Vagina (tissue), 2 donors: ENCODE measurements at regions not wholly inside any gene's neighbourhood (a gene's known extent, or its start where the extent isn't known, plus 50 kb on each side); places are given as distances from the start of the nearest gene placed in this dataset.

Experiments
- POLR2A ChIP-seq, 2 donors: fragments of 450-650 bp; IDR thresholded peaks; one replicate each; pipeline ENCODE4 v1.6.1; 2017; ENCODE audit warnings: antibody characterized with exemption in 2 of 2, mild to moderate bottlenecking in 2 of 2, moderate library complexity in 2 of 2
- POLR2AphosphoS5 ChIP-seq, 2 donors: sonication (generic); formaldehyde crosslinking; IDR thresholded peaks; one replicate each; pipeline ENCODE4 v1.9.0; 2017; ENCODE audit warnings: antibody characterized with exemption in 2 of 2, mild to moderate bottlenecking in 2 of 2, low read depth in 1 of 2; ENCODE audit not compliant: insufficient read depth in 1 of 2
- TF ChIP-seq, protein P1 (sequence below), 3 experiments: fragments of 450-650 bp in 2 of 3; fragments of 200-600 bp in 1 of 3; sonication (generic) in 1 of 3; IDR thresholded peaks; one replicate each; pipeline ENCODE4 v1.5.1; 2017 to 2019; ENCODE audit warnings: antibody characterized with exemption in 3 of 3, mild to moderate bottlenecking in 2 of 3, moderate library complexity in 2 of 3

GRCh38 chr5:2579126-2579525 lies 172.4 kb downstream of the IRX2 start:
- TF ChIP-seq POLR2AphosphoS5 (IDR thresholded peaks at IDR 0.05; ENCODE audit: insufficient read depth in 1 of 2, low read depth in 1 of 2) (no peak), POLR2A (IDR thresholded peaks at IDR 0.05) (no peak)
- TF ChIP-seq, protein P1, sequence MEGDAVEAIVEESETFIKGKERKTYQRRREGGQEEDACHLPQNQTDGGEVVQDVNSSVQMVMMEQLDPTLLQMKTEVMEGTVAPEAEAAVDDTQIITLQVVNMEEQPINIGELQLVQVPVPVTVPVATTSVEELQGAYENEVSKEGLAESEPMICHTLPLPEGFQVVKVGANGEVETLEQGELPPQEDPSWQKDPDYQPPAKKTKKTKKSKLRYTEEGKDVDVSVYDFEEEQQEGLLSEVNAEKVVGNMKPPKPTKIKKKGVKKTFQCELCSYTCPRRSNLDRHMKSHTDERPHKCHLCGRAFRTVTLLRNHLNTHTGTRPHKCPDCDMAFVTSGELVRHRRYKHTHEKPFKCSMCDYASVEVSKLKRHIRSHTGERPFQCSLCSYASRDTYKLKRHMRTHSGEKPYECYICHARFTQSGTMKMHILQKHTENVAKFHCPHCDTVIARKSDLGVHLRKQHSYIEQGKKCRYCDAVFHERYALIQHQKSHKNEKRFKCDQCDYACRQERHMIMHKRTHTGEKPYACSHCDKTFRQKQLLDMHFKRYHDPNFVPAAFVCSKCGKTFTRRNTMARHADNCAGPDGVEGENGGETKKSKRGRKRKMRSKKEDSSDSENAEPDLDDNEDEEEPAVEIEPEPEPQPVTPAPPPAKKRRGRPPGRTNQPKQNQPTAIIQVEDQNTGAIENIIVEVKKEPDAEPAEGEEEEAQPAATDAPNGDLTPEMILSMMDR (IDR thresholded peaks at IDR 0.05) = no peak
